HL-60 (cell line): ENCODE measurements at regions not wholly inside any gene's neighbourhood (a gene's known extent, or its start where the extent isn't known, plus 50 kb on each side); places are given as distances from the start of the nearest gene placed in this dataset.

Experiments
- DNase-seq, 2 experiments: peaks; one replicate each; pipeline ENCODE4 v3.0.0-alpha.2; 2010 to 2020; ENCODE audit warnings: low read depth in 1 of 2, low spot score in 1 of 2
- H3K27ac ChIP-seq: fragments of 250-450 bp; sonication (Bioruptor Pico); replicated peaks from 2 replicates; pipeline ENCODE4 v1.5.1; 2020; ENCODE audit warnings: mild to moderate bottlenecking, moderate library complexity
- H3K27me3 ChIP-seq: fragments of 250-450 bp; sonication (Bioruptor Pico); 2 replicates; pipeline ENCODE4 v1.5.1; 2021; ENCODE audit warnings: mild to moderate bottlenecking, moderate library complexity; ENCODE audit not compliant: insufficient read depth, poor library complexity, severe bottlenecking
- H3K4me3 ChIP-seq: replicated peaks from 2 replicates; pipeline ENCODE4 v1.5.1; 2011; ENCODE audit warnings: mild to moderate bottlenecking, control low read depth, low read length; ENCODE audit not compliant: insufficient read depth
- CTCF ChIP-seq: IDR thresholded peaks from one replicate; pipeline ENCODE4 v1.5.1; 2011; ENCODE audit warnings: low read length, control low read depth, inconsistent platforms; ENCODE audit not compliant: insufficient read depth
- GABPA ChIP-seq: IDR thresholded peaks from 2 replicates; pipeline ENCODE4 v1.6.1; 2012; ENCODE audit warnings: low read depth
- POLR2AphosphoS5 ChIP-seq: IDR thresholded peaks from 2 replicates; pipeline ENCODE4 v1.6.1; 2012; ENCODE audit warnings: low read depth
- REST ChIP-seq: IDR thresholded peaks from 2 replicates; pipeline ENCODE4 v1.6.1; 2012; ENCODE audit warnings: low read depth; ENCODE audit not compliant: insufficient replicate concordance
- SPI1 ChIP-seq: IDR thresholded peaks from 2 replicates; pipeline ENCODE4 v1.6.1; 2012; ENCODE audit warnings: low read depth, mild to moderate bottlenecking, borderline replicate concordance

GRCh38 chr20:4300921-4301320 lies 51.8 kb upstream of the ADRA1D start:
- Histone ChIP-seq H3K4me3 (no peak overlapping the region), H3K27ac (no peak overlapping the region), H3K27me3 (no peaks in the 10 kb centered on the region)
- DNase-seq = no peak
- no peak for TF ChIP-seq POLR2AphosphoS5
- no peak for TF ChIP-seq GABPA
- no peak for TF ChIP-seq CTCF
- no peak for TF ChIP-seq SPI1
- TF ChIP-seq REST = no peak

- H3K27ac ChIP-seq = no peak overlapping the region
- no peak for DNase-seq
- no peaks in the 10 kb centered on the region for H3K27me3 ChIP-seq
- H3K4me3 ChIP-seq = no peak overlapping the region
- TF ChIP-seq GABPA (no peak), SPI1 (no peak), CTCF (no peak), POLR2AphosphoS5 (no peak), REST (no peak)
These were observed 51.3 kb upstream of the ADRA1D start for GRCh38 chr20:4300401-4300800.

GRCh38 chr20:4299773-4300172 lies 50.7 kb upstream of the ADRA1D start:
- no peaks in the 10 kb centered on the region for H3K27me3 ChIP-seq
- DNase-seq = no peak
- no peak for TF ChIP-seq GABPA
- TF ChIP-seq REST = no peak
- no peak for TF ChIP-seq POLR2AphosphoS5
- TF ChIP-seq CTCF = no peak
- no peak for TF ChIP-seq SPI1

More at GRCh38 chr20:4299773-4300172, 50.7 kb upstream of the ADRA1D start:
- no peak overlapping the region for H3K4me3 ChIP-seq
- no peak overlapping the region for H3K27ac ChIP-seq
